ENCODE measurements at regions not wholly inside any gene's neighbourhood (a gene's known extent, or its start where the extent isn't known, plus 50 kb on each side); places are given as distances from the start of the nearest gene placed in this dataset.

- no peak overlapping the region for H3K27ac Mint-ChIP-seq
- no peak overlapping the region for H3K4me3 ChIP-seq
- H3K36me3 ChIP-seq (ENCODE audit: insufficient read depth), result no peaks in the 10 kb centered on the region
- H3K4me2 ChIP-seq, result no peak overlapping the region
- no peaks in the 10 kb centered on the region for H3F3A ChIP-seq (replicated peaks; ENCODE audit: low read depth)
- no peak for DNase-seq (ENCODE audit: low spot score)
- ATAC-seq, result no peak
- no peak overlapping the region for H2AFZ ChIP-seq
- no peaks in the 10 kb centered on the region; the same call in 2 of the 3 replicates for H3K9me3 Mint-ChIP-seq
- H3K27ac ChIP-seq (ENCODE audit: low read depth), result no peak overlapping the region
- no peaks in the 10 kb centered on the region for H3K9me2 ChIP-seq (ENCODE audit: insufficient read depth)
- H3K4me1 Mint-ChIP-seq, result peaks cover 10% of the 10 kb centered on the region; the same call in 2 of the 3 replicates
- H4K20me1 ChIP-seq (replicated peaks; ENCODE audit: insufficient read depth), result no peaks in the 10 kb centered on the region
- TF ChIP-seq JUNB (IDR thresholded peaks at IDR 0.05; ENCODE audit: unreplicated experiment) (no peak), ZNF114 (CRISPR knock-in tag; IDR thresholded peaks at IDR 0.05) (no peak), STAT1 (IDR thresholded peaks at IDR 0.05; ENCODE audit: unreplicated experiment) (no peak), ETS1 (IDR thresholded peaks at IDR 0.05) (no peak), REST (IDR thresholded peaks at IDR 0.05; ENCODE audit: unreplicated experiment) (no peak), EZH2phosphoT487 (IDR thresholded peaks at IDR 0.05; ENCODE audit: unreplicated experiment) (no peak), POLR2AphosphoS5 (IDR thresholded peaks at IDR 0.05; ENCODE audit: low read depth) (no peak), CREB1 (CRISPR knock-in tag; IDR thresholded peaks at IDR 0.05; ENCODE audit: low read depth) (no peak), CTCF (conservative IDR thresholded peaks at IDR 0.05; ENCODE audit: low read depth in 2 of 2) (no peak), ZNF462 (CRISPR knock-in tag; IDR thresholded peaks at IDR 0.05) (no peak), EZH2 (IDR thresholded peaks at IDR 0.05; ENCODE audit: low read depth, unreplicated experiment) (no peak), NANOG (IDR thresholded peaks at IDR 0.05; ENCODE audit: borderline replicate concordance) (no peak), ZNF331 (CRISPR knock-in tag; IDR thresholded peaks at IDR 0.05; ENCODE audit: low read depth) (no peak)
- H3K36me3 Mint-ChIP-seq (ENCODE audit: low read depth), result no peaks in the 10 kb centered on the region
- no peak overlapping the region for H3K4me3 Mint-ChIP-seq
- no peaks in the 10 kb centered on the region for H3K79me2 ChIP-seq (replicated peaks; ENCODE audit: insufficient read depth)
- H3K27me3 ChIP-seq (ENCODE audit: insufficient read depth), result no peaks in the 10 kb centered on the region
- H3K27me3 Mint-ChIP-seq (ENCODE audit: insufficient read depth, low read depth, poor library complexity), result peaks cover 4% of the 10 kb centered on the region
- peaks cover under 1% of the 10 kb centered on the region; the same call in 1 of the 2 replicates for H3K4me1 ChIP-seq (ENCODE audit: insufficient read depth)
Measured at GRCh38 chr15:100767001-100767825, 112.4 kb upstream of the ALDH1A3 start.

All from GM23338 (cell line).